ENCODE measurements at regions not wholly inside any gene's neighbourhood (a gene's known extent, or its start where the extent isn't known, plus 50 kb on each side); places are given as distances from the start of the nearest gene placed in this dataset.
"Not testable (repeated sequence)": the region's sequence is repeated elsewhere in the genome, so short reads cannot be mapped to it uniquely, and the experiment has no call there.

DNA sequence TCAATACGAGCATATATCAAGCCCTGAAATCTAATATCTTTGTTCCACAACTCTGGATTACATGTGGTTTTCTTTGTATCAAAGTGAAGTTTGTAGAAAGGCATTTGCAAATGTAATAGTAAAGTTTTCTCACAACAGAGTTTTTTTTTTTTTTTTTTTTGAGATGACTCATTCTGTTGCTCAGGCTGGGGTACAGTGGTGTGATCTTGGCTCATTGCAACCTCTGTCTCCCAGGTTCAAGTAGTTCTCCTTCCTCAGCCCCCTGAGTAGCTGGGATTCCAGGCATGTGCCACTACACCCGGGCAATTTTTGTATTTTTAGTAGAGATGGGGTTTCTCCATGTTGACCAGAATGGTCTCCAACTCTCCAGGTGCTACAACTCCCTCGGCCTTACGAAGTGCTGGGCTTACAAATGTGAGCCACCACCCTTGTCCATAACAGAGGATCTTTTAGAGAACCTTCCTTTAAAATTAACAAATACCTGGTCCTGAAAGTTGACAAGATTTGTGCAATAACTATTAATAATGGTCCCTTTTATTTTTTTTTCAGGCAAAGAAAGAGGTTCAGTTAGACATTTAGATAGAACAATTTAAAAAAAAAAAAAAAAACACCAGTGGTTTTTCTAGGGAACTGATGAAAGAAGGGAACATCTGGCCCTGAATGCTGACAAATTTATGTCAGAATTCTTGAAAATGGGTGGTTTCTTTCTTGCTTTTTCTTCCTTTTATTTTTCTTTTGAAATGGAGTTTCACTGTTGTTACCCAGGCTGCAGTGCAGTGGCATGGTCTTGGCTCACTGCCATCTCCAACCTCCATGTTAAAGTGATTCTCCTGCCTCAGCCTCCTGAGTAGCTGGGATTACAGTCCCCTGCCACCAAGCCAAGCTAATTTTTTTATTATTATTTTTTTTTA is 278.5 kb downstream of the RPS4Y2 start:
- DNase-seq (ENCODE audit: low spot score) = no peak

DNA sequence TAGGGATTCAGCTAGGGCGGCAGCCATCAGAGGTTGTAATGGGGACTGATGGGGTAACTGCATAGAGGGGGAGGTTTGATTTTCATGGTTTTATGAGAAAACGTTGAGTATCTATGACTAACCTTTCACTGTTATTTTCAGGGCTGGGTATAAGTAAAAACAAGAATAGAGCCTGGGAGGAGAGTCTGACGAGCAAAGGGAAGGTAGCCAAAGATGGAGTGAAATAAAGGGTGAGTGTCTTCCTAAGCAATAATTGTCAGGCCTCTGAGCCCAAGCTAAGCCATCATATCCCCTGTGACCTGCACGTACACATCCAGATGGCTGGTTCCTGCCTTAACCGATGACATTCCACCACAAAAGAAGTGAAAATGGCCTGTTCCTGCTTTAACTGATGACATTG is 281.5 kb downstream of the RPS4Y2 start:
- DNase-seq (ENCODE audit: low spot score) = not testable (repeated sequence)

DNA sequence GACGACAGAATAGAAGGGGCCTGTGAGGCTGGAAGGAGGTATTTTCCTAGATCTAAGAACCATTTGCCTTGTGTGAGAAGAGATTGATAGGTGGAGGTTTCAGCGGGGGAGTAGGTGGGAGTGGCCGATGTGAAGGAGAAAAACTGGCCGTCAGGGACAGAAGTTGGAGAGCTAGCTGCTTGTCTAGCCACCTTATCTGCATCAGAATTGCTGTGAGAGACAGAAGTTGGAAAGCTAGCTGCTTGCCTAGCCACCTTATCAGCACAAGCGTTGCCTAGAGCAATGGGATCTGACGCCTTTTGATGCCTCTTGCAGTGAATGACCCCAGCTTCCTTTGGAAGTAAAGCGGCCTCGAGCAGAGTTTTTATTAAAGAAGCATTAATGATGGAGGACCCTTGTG is 283.9 kb downstream of the RPS4Y2 start:
- DNase-seq (ENCODE audit: low spot score) = no peak

DNA sequence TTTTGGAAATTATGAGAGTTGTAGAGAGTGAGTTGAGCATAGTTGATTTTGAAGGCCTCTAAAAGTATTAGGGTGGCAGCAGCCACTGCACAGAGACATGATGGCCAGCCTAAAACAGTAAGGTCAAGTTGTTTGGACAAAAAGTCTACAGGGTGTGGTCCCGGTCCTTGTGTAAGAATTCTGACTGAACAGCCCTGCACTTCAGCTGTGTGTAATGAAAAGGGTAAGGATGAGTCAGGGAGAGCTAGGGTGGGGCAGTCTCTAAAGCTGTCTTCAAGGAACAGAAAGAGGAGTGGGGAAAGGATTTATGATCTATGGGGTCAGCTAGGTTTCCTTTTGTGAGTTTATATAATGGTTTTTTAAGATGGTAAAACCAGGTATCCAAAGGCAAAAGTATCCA is 284.8 kb downstream of the RPS4Y2 start:
- DNase-seq (ENCODE audit: low spot score) = not testable (repeated sequence)

DNA sequence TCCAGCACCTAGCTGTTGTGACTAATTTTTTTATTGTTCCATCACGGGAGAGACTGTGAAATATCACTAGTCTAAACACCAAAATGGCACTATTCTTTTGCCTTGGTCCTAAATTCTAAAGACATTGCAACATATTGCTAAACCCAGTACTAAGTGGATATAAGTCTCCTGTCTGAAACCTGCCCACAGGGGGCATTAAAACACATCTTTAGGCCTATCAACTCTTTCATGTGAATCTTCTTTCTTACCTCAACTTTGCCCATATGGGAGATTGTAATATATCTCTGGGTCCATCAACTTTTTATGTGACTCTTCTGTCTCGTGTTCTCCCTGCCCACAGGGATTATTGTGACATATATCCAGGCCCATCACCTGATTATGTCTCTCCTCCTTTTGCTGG is 317.2 kb downstream of the RPS4Y2 start:
- no peak for DNase-seq (ENCODE audit: low spot score)

DNA sequence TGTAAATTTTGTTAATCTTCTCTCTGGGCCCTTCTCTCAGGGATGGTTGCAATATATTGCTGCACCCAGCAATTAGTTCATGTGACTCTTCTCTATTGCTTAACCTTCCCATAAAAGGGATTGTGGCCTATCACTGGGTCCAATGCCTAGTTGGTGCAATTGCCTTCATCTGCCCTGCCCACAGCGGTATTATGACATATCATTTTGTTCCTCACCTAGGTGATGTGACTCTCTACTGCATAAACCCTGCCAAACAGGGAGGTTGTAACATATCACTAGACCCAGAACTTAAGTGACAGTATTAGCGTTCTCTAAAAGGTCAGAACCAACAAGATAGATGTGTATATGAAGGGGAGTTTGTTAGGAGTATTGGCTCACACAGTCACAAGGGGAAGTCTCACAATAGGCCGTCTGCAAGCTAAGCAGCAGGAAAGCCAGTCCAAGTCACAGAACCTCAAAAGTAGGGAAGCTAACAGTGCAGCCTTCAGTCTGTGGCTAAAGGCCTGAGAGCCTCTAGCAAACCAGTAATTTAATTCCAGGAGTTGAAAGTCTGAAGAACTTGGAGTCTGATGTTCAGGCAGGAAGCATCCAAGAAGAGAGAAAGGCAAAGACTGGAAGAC is 317.8 kb downstream of the RPS4Y2 start:
- DNase-seq (ENCODE audit: low spot score) = no peak

DNA sequence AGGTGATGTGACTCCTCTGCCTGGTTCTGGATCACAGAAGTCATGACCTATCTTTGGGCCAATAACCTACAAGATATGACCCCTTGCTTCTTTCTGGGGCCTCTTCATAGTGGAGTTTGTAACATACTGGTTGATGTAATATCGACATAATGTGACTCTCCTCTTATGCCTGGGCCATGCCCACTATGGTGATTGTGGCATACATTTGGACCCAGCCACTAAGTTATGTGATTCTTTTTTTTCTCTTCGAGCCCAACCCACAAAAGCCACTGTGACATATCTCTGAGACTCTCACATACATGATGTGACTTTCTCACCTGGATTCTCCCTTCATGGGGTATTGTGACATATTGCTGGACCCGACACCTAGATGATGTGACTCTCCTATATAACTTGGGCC is 319.8 kb downstream of the RPS4Y2 start:
- DNase-seq (ENCODE audit: low spot score) = no peak

DNA sequence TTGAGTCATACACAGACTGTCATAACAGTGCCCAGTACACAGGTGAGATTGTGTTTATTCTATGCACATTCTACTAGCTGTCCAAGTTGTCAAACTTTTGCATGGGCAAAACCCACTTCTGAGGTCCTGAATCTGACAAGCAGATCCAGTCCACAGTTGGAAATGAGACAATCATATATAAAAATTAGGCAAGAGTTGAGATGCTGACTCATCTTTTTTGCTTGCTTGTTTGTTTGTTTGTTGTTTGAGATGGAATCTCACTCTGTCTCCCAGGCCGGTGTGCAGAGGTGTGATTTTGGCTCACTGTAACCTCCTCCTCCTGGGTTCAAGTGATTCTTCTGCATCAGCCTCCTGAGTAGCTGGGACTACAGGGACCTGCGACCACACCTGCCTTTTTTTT is 323.8 kb downstream of the RPS4Y2 start:
- DNase-seq (ENCODE audit: low spot score) = no peak

DNA sequence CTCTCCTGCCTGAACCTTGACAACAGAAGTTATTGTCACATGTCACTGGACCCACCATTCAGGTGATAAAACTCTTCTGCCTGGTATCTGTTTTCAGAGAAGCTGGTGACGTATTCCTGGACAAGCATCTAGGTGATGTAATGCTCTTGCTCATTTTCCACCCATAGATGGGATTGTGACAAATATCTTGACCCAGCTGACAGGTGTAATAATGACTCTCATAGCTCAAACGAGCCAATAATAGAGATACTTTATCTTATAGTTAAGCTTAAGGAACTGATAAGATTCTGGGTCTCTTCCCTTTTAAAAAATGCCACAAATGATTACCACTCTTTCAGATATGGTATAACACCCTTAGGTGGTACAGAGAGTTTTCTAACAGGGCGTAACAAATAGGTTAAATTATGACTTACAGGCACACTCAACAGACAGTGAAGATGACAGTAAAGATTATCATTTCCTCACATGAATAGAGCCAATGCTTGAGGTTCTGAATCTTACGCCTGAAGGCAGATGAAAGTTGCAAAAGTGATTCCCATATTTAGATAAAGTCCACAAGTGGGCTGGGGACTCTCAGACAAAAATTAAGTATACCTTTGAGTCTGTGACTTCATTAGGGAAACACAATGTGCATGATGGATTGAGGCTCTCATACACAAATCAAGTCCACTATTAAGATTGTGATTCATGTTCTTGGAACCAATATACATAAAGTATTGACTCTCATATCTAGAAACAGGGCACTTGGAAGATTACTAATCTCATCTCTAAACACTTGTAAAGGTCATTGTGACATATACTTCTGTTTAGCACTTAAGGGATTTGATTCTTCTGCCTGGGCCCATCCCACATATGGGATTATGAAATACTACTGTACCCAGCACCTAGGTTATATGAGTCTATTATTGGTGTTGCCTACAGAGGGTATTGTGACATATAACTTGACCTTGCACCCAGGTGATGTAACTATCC is 326.0 kb downstream of the RPS4Y2 start:
- no peak for DNase-seq (ENCODE audit: low spot score)

DNA sequence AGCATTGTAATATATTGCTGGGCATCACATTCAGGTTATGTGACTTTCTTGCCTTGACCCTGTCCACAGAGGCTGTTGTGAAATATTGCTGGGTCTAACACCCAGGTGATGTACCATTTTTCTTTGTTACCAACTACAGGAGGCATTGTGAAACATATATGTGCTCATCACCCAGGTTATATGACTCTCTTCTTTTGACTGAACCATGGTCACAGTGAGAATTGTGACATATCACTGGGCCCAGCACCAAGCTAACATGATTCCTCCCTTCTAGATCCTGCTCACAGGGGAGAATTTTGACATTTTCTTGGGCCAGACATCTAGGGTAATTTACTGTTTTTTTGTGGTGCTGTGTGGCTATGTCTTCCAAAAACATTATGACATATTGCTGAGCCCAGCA is 326.7 kb downstream of the RPS4Y2 start:
- no peak for DNase-seq (ENCODE audit: low spot score)

DNA sequence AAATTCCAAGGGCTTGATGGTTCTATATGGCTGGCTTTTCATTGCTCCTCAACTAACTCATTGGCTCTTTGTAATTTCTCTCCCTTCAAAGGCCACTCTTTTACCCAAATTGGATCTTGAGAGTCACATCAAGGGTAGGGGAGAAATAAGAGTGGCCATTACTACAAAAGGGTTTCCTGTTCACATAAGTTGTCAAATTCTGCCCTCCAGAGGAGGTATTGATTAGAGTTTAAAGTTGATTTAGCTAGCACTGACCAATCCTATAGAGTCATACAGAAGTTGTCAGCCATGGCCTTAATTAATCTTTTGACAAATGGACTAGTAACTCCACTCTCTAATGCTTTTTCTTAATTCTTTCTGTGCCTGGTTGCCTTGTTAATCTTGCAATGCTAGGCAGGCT is 336.0 kb downstream of the RPS4Y2 start:
- no peak for DNase-seq (ENCODE audit: low spot score)

DNA sequence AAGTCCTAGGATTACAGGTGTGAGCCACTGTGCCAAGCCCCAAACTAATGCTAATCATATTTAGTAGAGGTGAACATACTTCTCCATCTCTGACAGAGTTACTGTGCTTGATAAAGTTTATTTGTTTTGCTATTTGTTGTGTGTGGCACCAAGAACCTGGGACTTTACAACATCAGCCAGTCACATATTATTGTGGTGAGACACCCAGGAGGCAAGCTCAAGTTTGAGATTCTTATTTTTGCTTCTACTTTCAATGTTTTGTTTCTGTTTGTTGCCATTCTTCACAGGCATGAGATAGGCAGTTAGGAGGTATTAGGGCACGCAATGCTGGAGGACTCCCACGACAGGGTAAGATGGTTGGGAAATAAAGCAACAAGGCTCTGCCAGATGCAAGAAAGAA is 346.6 kb downstream of the RPS4Y2 start:
- no peak for DNase-seq (ENCODE audit: low spot score)

DNA sequence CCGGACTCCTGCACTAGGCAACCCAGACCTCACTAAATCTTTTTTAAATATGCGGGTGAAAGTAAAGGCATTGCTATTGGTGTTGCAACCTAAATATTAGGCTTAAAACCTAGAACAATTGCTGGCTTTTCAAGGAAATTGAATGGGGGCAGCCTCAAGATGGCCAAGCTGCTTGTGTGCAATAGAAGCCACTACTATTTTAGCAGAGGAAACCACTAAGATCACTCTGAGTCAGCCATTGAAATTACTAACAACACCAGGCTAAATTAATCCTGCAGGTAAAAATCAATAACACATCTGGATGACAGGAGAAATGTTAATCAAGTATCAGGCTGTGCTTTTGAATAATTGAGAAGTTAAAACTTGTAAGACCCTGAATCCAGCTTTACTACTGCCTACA is 348.0 kb downstream of the RPS4Y2 start:
- no peak for DNase-seq (ENCODE audit: low spot score)

DNA sequence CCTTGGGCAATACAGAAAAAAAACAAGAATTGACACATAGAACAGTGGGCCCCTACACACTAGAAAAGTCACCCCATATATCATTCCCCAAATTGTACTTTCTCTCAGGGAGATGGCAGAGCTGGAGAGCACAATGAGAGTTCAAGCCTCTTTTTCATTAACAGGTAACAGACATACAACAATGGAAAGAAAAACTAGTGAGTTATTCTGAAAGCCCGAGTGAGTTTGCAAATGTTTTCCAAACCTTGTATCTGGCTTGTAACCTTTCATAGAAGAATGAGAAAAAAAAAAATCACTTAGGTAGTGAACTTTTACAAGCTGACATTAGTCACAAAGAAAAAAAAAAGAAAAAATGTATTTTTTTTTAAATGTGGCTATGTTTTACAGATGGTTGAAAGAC is 349.6 kb downstream of the RPS4Y2 start:
- no peak for DNase-seq (ENCODE audit: low spot score)

DNA sequence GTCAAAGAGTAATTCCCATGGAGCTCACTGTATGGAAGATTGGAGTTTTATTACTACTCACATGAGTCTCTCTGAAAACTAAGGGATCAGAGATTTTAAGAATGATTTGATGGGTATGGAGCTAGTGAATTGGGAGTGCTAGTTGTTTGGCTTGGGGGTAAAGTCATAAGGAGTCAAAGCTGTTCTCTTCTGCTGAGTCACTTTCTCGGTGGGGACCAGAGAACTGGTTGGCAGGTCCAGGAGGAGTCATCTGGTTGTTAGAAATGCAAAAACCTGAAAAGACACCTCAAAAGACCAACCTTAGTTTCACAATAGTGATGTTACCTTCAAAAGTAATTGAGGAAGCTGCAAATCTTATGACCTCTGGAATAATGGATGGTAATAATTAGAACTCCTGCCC is 355.4 kb downstream of the RPS4Y2 start:
- no peak for DNase-seq (ENCODE audit: low spot score)

DNA sequence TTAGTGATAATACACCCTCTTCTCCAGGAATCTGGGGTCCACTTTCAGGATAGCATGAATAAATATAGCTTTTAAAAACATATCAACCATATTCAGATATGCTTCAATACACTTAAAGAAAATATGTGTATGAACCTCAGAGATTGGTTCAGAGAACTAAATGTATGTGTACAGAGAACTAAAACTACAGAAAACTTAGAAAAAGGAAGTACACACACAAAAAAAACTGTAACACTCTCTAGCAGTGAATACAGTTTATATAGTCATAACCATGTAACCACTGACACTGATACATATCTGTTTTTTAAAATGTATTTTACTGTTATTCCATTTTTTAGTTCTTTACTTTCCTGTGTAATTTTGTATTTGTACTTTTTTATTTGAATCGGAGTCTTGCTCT is 365.2 kb downstream of the RPS4Y2 start:
- DNase-seq (ENCODE audit: low spot score) = no peak

DNA sequence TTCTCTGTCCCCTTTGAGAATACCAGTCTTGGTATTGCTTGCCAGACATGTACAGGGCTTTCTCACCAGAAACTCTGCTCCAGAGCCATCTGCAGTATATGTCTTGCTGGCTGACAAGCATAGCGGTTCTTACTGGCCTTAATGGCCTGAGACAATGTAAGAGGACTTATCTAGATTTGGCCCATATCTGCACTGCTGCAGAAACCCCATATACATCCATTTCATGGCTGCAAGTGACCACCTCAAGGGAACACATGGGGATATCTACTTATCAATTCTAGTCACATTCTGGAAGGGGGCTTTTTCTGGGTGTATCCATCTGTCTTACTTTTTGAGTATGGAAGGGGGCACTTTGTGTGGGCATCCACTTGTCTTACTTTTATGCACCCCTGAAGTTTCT is 375.5 kb upstream of the RBMY1B start:
- DNase-seq (ENCODE audit: low spot score) = no peak

DNA sequence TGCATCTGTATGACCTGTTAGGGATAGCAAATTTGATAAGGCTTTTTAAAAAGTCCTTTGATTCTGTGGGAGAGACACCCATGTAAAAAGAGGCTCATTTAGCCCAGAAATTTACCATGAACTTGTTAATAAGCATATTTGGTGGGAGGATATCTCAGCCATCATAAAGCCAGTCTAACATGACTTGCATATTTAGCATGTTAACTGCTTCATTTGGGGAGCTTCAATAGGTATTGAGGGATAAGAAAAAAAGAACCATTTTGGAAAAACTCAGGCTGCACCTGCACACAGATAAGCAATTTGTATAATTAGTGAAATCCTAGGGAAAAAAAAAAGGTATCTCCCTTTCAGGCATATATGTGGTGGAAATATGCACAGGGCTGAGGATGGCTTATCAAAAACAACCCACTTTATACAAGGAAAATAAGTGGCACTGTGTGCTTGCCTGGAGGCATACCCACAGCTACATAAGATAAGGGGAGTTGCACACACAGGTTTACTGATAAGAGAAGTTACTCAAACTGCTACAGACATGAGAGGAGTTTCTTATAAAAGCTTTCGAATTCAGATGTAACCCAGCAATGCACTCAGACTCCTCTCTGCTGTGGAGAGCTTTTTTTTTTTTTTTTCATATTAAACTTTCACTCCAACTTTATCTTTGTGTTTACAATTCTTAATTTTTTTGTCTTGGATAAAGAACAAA is 372.9 kb upstream of the RBMY1B start:
- DNase-seq (ENCODE audit: low spot score) = no peak

DNA sequence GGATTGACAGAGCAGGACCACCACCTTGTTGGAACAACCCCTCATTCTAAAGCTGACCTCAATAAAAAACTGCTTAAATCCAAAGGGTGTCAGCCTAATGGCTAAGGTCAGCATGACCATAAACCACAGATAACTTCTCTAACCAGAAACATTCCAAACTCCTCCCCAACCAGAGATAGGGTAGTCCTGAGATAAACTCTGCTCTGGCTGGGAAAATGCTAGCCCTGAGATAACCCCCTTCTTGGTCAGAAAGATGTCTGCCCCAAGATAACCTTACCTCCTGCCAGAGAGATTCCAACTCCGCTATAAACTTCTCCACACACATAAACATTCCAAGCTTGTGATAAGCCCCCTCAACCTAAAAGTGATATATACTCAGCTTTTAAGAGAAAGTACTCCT is 364.8 kb upstream of the RBMY1B start:
- DNase-seq (ENCODE audit: low spot score) = no peak

DNA sequence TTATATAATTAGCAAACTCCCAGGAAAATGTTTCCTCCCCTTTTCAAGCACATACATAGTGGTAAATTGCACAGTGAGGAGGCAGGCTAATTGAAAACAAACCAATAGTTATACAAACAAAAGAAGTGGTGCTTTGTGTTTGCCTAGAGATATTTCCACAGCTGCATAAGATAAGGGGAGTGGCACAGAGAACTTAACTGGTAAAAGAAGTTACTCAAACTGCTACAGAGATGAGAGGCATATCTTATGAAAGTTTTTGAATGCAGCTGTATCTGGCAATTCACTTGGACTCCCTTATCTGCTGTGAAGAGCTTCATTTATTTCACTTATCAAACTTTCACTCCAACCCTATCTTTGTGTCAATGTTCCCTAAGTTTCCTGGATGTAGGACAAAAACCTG is 361.2 kb upstream of the RBMY1B start:
- no peak for DNase-seq (ENCODE audit: low spot score)

DNA sequence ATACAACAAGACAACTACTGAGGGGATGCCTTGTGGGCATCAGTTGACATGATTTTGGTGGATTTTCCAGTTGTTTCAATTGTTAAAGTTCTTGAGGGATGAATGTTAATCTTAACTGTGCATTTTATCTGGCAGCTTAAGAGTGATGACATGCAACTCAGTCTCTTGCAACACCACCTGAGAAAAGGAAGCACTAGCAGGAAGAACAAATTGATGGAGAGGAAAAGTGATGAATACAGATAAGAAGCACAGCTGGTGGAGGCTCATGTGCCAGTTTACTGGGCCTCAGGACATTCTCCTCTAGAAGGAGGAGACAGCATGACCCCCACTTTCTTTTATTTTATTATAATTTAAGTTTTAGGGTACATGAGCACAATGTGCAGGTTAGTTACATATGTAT is 341.3 kb upstream of the RBMY1B start:
- no peak for DNase-seq (ENCODE audit: low spot score)
